GM21447 (cell line): ENCODE measurements at regions not wholly inside any gene's neighbourhood (a gene's known extent, or its start where the extent isn't known, plus 50 kb on each side); places are given as distances from the start of the nearest gene placed in this dataset.
"Not testable (repeated sequence)": the region's sequence is repeated elsewhere in the genome, so short reads cannot be mapped to it uniquely, and the experiment has no call there.

Source experiments
- ATAC-seq: cut with Tn5 transposase; IDR thresholded peaks from one replicate; pipeline ENCODE4 v1.9.1; 2021; ENCODE audit not compliant: unreplicated experiment

DNA sequence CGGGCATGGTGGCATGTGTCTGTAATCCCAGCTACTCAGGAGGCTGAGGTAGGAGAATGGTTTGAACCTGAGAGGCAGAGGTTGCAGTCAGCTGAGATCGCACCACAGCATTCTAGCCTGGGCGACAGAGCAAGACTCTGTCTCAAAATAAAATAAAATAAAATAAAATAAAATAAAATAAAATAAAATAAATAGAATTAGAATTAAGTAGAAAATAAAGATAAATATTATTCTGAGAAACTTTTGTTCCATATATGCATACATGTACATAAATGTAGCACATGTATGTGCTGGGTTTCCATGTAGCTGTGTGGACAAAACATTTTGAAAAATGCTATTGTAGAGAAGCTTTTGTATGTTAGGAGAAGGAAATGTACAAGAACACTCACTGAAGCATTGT, 129.4 kb upstream of the VLDLR start:
- ATAC-seq = no peak

DNA sequence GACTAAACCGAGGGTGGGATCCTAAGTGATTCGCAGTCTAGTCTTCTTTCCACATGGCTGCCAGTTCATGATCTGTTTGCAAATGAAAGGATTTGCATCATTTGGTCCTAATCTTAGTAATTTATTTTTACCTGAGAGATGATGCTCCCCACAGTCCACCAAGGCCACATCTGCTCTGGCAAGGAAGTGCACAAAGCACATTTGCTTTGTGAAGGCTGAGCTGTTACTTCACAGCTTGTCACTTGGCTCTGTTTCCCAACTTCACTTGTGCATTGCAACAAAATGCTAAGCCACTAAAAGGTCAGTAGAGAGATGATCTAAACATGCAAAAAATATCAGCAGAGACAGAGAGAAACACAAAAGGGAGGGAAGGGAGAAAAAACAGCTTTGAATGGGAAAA, 128.5 kb upstream of the VLDLR start:
- ATAC-seq = no peak

DNA sequence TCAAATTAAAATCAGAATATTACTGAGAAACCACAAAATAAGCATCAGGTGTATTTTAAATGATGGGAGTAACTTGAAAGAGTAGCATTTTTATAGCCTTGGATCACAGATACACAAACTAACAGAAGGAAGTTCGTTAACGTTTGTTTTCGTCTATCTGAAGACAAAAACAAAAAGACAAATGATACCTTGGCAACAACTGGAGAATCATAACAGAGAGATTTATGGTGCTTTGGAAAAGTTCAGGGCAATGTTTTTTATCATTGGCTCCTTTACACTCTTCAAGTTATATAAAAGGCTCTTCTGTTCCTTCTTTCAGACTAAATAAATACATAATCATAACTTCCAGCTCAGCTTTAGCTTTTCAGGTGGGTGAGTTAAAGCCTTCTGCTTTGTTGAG, 128.1 kb upstream of the VLDLR start:
- no peak for ATAC-seq

DNA sequence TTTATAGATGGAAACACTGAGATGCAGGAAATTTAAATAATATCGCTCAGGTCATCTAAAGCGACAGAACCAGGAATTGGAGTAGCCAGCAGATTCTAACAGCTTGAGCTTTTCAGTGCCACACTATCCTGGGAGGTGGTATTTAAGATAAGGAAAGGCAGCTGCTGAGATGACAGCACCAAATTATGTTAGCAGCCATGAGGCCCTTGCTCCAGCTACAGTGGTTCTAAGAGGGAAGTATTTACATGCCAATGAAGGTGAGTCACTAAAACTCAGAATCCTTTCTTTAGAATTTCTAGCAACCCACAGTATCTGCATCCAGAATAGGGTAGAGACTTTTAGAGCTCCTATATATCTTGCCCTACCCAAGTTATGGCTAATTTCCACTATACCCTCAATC, 127.0 kb upstream of the VLDLR start:
- ATAC-seq = no peak

DNA sequence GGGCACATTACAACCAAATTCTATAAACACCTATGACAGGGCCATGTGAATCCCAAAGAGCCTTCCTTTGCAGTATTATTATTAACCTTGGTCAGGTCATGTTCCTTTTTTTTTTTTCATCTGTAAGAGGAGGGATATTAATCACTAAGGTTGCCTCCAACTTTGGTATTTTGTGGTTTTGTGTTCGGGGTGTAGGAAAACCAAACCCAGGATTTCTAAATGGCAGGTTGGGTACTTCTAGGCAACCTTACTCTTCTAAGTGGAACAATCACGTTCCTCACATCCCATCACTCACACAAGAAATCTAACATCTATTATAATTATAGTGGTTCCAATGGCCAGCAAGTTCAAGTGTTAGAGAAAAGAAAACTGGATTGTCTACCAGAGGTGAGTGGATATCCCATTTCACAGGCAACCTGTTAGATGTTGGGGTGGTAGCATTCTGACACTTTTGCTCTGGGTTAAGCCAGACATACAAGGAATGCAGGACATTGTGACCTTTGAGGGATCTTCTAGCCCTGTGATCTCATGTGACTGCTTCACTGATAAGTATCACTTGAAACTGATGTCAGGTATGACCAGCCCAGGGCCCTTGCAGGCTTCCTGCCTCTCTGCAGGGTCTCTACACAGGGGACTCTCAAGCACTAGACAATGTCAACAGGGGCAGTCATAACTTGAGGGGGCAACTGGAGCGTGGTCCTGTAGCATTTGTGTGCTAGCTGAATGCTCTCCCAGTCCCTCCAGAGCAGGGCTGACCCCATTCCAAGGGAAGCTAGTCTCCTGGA, 126.2 kb upstream of the VLDLR start:
- no peak for ATAC-seq

DNA sequence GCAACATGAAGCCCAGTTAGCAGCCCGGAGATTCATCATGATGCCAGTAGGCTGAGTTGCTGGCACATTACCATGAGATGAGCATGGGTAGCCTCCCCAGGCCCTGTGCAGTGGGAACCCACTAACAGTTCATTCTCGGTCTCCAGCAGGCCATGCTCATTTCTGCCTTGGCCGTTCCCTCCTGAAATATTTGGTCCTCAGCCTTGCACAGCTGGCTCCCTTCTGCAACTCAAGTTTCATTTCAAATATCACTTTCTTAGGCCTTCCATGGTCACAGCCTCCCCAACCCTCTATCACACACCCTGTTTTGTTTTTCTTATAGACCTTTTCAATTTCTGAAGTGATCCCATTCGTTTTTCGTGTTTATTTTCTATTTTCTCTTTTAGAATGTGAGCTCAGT, 125.4 kb upstream of the VLDLR start:
- ATAC-seq = no peak

DNA sequence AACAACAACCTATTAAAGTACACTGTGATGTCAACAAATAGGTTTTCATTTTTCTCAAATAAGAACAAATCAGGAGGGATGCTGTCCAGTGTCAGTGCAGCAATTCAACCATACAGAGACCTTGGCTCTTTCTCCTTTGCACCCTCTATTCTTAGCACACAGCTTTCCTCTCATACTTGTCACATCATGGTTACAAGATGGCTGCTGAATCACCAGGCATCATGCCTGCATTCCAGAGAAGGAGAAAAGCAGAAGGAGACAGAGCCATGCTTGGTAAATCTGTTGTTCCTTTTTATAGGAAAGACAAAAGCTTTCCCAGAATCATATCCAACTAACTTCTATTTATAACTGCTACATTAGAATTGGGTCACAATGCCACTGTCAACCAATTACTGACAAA, 124.7 kb upstream of the VLDLR start:
- ATAC-seq = no peak

DNA sequence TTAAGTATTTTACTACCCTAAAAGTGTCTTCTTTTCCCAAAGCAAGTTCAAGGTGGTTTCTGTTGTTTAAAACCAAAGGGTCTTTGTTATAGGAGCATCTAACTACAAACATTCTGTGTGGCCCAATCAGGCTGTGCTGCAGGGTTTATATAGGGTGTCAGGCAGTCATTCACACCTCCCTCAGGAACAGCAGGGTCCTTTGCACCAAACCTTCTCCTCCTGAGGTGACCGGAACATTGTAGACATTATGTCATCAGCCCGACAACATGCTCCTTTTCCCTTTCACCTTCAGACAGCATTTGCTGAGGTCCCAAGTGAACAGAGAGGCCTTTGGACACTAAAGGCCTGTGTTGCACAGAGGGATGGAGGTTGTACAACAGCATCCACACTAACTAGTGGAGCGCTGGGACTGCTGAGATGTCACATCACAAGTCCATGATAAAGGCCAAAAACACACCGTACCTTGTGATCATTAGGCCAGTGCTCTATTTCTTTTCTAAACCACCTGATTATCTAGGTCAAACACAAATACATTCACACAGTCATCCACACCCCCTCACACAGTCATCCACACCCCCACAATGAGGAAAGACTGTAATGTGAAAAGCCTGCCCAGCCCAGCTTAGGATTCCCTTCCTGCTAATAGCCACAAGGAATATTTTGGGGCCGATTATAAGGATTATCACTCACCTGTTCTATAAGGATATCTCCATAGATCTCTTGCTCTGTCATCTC, 123.8 kb upstream of the VLDLR start:
- ATAC-seq = no peak

DNA sequence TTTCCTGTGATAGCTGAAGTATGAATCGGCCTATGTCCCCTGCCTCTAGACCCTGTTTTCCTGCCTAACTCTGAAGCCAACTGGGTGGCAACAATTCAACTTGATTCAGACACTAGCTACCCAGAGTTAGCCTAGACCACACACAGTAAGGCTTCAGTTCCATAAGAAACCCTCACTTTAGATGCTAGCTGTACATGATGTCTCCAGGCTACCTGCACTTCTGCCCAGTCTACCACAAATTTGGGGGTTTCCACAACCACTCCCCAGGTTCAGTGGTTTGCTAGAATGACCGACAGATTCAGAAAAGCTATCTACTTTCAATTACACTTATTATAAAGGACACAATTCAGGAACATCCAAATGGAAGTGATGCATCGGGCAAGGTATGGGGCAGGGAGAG, 119.4 kb upstream of the VLDLR start:
- no peak for ATAC-seq

DNA sequence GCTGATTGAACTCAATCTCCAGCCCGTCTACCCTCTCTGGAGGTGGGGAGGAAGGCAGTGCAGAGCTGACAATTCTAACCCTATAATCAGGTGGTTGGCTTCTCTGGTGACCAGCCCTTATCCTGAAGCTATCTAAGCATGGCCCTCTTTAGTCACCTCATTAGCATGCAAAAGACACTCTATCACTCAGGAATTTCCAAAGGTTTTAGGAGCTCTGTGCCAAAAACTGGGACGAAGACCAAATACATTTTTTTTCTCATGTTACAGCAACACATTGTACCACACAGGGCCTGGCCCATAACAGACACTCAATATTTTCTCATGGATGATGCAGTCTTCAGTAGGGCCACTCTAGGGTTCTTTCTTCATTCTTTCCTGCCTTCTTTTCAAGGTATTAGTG, 118.8 kb upstream of the VLDLR start:
- no peak for ATAC-seq

DNA sequence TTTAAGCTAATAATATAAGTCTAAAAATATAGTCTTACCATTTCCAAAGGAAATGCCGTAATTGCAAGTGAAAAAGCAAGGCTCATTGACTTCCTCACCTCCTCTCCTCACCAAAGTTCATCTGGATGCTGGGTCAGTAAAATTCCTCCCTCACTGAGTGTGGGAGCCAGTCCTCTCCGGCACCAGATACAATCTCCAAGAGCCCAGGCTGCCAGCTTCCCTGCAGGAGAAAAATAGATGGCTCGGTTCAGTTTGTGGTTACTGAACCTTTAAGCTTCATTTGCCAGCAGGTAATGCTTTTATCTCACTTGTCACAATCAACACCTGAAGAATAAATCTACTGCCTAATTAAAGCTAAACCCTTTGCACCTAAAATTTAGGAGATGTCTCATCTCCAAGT, 115.3 kb upstream of the VLDLR start:
- no peak for ATAC-seq

DNA sequence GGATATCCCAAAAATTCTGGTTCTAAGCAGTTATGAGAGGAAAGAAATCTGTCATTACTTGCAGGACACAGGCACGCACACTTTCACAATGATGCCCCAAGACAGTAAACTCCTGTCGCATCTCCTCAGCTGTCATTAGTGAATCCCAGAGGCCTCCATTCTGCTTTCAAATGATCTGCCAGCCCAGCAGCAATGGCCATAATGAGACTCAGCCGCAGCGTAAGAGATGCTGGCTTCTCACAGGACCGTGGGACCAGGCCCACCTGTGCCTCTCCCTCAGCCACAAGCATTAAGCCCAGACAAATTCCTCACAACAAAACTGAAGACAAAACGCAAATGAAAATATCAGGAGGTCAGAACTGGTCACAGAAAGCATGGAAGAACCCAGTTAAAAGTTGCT, 98.0 kb upstream of the VLDLR start:
- no peak for ATAC-seq

DNA sequence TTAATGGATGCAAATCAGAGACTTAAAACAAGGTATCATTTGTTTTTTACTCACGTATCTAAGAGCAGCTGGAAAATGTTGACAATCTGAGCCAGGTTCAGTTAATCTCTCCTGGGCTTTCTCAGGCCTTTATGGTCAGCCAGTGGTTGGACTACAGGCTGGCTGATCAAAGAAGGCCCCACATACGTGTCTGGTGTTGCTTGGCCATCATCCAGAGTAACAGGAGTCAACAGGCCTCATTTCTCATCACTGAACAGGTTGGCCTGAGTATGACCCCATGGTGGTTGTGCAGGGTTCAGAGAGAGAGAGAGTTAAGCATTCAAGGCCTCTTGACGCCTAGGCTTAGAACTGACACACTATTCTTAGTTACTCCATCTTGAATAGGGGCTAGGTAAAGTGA, 97.0 kb upstream of the VLDLR start:
- ATAC-seq = no peak

DNA sequence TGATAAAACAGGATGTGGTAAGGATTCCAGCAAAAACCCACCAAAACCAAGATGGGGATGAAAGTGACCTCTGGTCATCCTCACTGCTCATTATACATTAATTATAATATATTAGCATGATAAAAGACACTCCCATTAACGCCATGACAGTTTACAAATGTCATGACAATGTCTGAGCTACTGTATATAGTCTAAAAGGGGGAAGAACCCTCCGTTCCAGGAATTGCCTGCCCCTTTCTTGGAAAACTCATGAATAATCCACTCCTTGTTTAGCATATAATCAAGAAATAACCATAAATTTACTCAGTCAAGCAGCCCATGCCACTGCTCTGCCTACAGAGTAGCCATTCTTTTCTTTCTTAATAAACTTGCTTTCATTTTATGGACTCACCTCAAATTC, 96.4 kb upstream of the VLDLR start:
- ATAC-seq = no peak

DNA sequence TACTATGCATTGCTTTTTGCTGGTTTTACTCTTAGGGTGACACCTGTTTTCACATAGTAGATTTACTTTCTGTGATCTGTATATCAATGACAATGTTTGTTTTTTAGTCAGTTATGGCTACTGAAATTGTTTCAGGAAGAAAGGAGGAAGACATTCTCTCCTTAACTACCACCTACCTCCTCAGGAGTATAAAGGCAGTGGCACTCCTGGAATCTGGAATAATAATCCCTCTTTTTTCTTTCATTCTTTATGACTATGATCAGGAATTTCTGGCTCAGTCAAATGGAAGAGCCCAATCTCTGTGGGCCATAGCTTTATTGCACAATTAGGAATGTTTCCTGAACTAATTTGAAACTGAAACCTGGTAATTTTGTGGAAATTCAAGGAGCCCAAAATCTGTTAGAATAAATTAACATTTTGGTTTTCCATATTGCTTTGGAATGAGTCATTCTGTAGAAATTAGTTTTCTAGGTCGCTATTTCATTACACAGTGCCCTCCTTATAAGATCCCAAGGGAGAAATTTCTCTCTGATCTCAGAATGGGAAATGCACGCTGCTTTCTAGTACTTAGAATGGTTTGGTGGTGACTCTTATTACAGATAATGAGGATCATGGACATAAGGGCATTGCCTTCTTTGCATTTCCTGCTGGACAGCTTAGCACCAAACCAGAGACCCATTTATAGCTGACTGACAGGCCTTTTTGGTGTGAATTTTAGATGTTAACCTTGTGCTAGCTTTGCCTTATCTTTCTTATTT, 95.3 kb upstream of the VLDLR start:
- no peak for ATAC-seq

DNA sequence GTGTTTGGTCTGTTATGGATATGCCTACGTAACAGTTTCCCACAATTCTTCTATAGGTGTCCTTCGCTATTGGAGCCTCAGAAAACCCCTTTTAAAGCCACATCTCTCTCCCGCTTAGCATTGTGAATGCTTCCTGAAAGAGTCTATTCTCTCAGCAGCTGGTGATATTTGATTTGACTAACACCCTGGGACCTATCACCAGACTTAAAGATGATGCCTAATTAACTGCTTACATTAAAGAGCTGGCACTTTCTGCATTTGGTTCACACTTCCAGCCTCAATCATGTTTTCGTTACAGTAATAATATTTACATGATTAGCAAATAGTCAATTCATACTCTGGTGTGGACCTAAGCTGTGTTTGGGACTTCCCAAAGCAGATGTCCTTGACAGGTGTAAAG, 90.1 kb upstream of the VLDLR start:
- no peak for ATAC-seq

DNA sequence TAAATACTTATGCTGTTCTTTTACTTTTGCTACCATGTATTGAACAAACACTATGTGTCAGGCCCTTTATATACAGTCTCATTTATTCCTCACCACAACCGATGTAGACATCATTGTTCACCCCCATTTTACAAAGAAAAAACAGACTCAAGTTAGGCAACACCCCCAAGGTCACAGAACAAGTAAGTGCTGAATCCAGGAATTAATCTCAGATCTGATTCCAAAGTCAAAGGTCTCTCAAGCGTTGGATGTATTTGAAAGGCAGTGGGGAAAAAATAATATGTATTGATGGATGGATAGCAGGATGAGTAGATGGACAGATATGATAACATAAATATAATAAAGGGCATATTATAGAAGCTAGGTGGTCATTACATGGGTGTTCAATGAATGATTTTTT, 85.1 kb upstream of the VLDLR start:
- no peak for ATAC-seq

DNA sequence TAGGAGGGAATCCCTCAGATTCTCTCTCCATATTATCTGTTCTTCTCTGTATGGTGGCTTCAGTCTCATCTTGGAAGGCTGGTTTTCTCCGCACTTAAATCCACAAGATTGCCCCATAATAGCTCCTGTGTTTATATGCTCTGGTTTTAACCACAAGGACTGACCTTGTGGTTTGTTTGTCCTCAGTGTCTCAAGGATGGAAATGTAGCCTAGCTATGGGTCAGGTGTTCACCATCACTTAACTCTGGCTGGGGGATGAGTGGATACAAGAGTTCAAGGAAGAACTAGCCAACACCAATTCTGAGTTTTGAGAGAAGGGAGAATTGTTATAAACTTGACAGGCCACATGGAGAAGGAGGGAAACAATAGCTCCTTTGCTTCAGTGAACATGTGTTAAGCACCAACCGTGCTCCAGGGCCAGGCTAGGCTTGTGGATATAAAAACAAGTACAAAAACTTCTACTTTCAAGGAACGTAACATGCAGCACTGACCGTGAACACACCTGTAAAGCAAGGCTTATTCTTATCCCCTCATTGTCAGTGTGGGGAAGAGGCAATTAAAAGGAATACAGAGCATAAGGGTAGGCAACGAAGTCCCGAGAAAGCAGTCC, 75.6 kb upstream of the VLDLR start:
- no peak for ATAC-seq

DNA sequence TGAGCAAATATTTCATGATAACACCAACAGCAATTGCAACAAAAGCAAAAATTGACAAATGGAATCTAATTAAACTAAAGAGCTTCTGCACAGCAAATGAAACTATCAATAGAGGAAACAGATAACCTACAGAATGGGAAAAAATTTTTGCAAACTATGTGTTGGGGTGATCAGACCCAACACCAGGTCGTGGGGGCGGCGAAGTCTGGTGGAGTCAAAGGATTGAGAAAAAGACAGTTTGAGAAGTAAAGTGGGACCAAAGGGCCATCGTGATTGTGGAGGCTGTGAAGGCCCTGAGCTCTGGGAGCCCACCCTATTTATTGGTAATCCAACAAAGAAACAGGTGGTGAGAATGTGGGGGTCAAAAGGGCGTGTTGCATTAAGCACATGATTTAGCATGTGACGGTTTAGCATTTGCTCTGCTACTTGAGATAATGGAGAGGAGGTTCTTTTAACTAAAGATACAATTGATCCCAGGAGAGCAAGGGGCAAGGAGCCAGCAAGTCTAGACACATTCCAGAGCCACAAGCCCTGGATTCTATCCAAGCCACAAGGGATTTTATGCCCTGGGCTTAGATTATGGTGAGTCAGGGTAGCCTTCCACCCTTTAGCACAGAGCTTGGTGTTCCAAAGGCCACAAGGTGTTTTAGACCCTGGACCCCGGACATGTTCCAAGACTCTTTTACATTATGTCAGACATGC, 65.5 kb upstream of the VLDLR start:
- not testable (repeated sequence) for ATAC-seq

DNA sequence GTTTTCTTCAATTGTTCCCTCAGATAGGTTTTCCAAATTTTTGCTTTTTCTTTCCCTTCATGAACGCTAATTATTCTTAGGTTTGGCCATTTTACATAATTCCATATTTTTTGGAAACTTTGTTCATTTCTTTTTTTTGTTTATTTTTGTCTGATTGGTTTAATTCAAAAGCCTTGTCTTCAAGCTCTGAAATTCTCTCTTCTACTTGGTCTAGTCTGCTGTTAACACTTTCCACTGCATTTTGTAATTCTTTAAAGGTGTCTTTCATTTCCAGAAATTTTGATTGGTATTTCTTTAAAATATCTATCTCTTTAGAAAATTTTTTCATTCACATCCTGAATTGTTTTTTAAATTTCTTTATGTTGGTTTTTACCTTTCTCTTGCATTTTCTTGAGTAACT, 63.9 kb upstream of the VLDLR start:
- no peak for ATAC-seq
